Progenitor cell of endocrine pancreas (in vitro differentiated cells): ENCODE measurements at regions not wholly inside any gene's neighbourhood (a gene's known extent, or its start where the extent isn't known, plus 50 kb on each side); places are given as distances from the start of the nearest gene placed in this dataset.

Experiments used
- DNase-seq: peaks from one replicate; pipeline ENCODE4 v3.0.0; 2021; ENCODE audit warnings: low spot score; ENCODE audit not compliant: unreplicated experiment
- H3K27ac Mint-ChIP-seq: 2 replicates; pipeline ENCODE4 v1.8.0; 2021; ENCODE audit warnings: mild to moderate bottlenecking, moderate library complexity, mixed read lengths
- H3K27me3 Mint-ChIP-seq: 2 replicates; pipeline ENCODE4 v1.8.0; 2021; ENCODE audit warnings: mixed read lengths
- H3K36me3 Mint-ChIP-seq: 2 replicates; pipeline ENCODE4 v1.8.0; 2022; ENCODE audit warnings: mixed read lengths; ENCODE audit not compliant: insufficient read depth
- H3K4me1 Mint-ChIP-seq: 2 replicates; pipeline ENCODE4 v1.8.0; 2021; ENCODE audit warnings: low read depth, mixed read lengths
- H3K4me3 Mint-ChIP-seq: 2 replicates; pipeline ENCODE4 v1.8.0; 2021; ENCODE audit warnings: low read depth, mild to moderate bottlenecking, moderate library complexity, mixed read lengths
- H3K9me3 Mint-ChIP-seq: 2 replicates; pipeline ENCODE4 v1.8.0; 2021; ENCODE audit warnings: low read depth, mixed read lengths
- TF ChIP-seq, protein P1 (sequence below): fragments of 200-600 bp; sonication (generic); IDR thresholded peaks from one replicate; pipeline ENCODE4 v1.5.0; 2021; ENCODE audit warnings: antibody characterized with exemption, mild to moderate bottlenecking; ENCODE audit not compliant: unreplicated experiment

DNA sequence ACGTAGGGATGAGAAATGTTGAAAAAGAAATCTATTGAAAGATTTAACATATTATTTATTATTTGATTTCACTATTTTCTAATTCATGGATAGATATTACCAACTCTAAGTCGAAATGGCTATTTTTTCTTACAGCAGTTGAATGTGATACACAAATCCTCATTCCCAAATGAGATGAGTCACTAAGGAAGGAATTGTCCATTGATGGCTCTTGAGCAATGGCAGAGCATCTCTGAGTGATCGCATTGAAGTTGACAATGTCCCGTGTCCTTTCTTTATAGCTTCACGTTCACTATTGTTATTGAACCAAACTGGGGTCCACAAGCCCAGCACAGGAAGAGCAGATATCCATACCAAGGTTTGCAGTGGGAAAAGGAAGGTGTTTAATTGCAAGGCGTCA is 648.3 kb upstream of the SPRY2 start:
- no peak overlapping the region for H3K27ac Mint-ChIP-seq
- no peaks in the 10 kb centered on the region for H3K4me1 Mint-ChIP-seq
- no peak overlapping the region for H3K4me3 Mint-ChIP-seq
- TF ChIP-seq, protein P1, sequence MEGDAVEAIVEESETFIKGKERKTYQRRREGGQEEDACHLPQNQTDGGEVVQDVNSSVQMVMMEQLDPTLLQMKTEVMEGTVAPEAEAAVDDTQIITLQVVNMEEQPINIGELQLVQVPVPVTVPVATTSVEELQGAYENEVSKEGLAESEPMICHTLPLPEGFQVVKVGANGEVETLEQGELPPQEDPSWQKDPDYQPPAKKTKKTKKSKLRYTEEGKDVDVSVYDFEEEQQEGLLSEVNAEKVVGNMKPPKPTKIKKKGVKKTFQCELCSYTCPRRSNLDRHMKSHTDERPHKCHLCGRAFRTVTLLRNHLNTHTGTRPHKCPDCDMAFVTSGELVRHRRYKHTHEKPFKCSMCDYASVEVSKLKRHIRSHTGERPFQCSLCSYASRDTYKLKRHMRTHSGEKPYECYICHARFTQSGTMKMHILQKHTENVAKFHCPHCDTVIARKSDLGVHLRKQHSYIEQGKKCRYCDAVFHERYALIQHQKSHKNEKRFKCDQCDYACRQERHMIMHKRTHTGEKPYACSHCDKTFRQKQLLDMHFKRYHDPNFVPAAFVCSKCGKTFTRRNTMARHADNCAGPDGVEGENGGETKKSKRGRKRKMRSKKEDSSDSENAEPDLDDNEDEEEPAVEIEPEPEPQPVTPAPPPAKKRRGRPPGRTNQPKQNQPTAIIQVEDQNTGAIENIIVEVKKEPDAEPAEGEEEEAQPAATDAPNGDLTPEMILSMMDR = no peak
- no peaks in the 10 kb centered on the region for H3K27me3 Mint-ChIP-seq
- peaks cover 47% of the 10 kb centered on the region for H3K9me3 Mint-ChIP-seq
- DNase-seq = no peak
- peaks cover 13% of the 10 kb centered on the region for H3K36me3 Mint-ChIP-seq

DNA sequence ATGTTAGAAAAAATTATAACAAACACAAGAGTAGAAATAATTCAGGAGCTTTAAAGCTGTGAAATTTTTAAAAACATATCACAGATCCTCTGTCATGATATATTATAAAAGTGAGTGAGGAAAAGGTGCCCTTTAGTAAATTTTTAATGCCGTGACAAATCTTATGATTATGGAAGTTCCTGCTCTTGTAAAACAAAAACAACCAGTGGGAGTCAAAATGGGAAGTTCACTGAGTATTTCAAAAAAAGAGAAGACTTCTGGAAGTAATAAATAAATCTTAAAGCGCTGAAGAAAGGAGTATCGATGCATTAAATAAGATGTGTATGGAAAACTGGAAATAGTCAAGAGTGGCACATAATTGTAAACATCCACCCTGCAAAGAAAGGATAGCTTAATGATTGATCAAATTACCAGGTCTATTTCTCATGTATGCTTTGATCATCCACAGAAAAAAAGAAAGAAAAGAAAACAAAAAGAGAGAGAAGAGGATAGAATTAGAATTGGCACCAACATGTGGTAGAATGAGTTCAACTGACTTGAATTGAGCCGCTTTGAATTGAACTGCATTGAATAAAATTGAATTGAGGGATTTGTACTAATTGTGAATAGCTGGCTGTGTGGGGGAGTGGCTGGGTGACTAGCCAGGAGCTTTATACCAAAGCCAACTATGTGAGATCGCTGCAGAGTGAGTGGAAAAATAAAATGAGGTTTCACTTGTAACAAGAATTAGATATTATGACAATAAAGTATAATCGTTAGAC is 647.6 kb upstream of the SPRY2 start:
- TF ChIP-seq, protein P1 = no peak
- no peaks in the 10 kb centered on the region for H3K4me1 Mint-ChIP-seq
- peaks cover 13% of the 10 kb centered on the region for H3K36me3 Mint-ChIP-seq
- no peak overlapping the region for H3K27ac Mint-ChIP-seq
- H3K4me3 Mint-ChIP-seq = no peak overlapping the region
- no peak for DNase-seq
- peaks cover 47% of the 10 kb centered on the region for H3K9me3 Mint-ChIP-seq
- H3K27me3 Mint-ChIP-seq = no peaks in the 10 kb centered on the region

DNA sequence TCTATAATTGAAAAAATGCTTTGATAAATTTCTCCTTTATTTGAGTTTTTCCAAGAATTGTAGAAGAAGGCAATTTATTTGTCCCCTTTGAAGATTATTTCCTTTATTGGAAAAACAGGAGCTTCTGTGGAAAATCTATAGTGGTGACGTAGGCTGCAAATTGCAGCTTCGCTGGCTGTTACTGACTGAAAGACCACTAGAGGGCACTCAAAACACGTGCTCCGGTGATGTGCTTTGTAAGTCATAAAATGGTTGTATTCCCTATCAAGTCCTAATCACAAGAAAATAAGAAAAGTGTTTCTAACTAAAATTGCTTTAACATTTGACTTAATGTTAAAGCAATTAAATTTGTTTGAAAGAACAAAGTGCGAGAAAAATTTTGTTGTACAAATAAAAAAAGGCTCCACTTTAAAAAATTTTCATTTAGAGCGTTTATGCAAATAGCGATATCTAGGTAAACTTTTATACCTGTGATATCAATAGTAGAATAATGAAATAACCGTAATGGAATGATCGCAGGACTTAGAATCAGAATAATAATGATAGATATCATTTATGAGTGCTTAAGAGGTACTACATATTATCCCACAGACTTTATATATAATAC is 638.2 kb upstream of the SPRY2 start:
- no peak overlapping the region for H3K4me3 Mint-ChIP-seq
- H3K36me3 Mint-ChIP-seq = no peaks in the 10 kb centered on the region
- peaks cover 4% of the 10 kb centered on the region for H3K4me1 Mint-ChIP-seq
- H3K9me3 Mint-ChIP-seq = peaks cover 6% of the 10 kb centered on the region
- no peak for DNase-seq
- no peak overlapping the region for H3K27ac Mint-ChIP-seq
- TF ChIP-seq, protein P1 = peak; percentile 86
- no peaks in the 10 kb centered on the region for H3K27me3 Mint-ChIP-seq

DNA sequence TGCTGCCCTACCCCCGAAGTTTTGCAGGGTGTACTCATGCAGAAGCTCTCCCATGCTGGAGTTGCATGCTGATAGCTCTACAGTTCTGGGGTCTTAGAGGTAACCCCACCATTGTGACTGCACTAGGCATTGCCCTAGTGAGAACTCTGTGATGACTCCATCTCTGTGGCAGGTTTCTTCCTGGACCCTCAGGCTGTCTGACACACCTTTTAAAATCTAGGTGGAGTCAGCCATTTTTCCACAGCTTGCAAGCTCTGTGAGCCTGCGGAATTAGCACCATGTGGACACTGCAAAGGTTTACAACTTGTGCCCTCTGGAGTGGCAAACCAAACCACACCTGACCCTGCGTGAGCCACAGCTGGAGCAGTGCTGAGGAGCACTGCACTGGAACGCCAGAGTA is 636.2 kb upstream of the SPRY2 start:
- DNase-seq = no peak
- Mint-ChIP-seq H3K9me3 (no peaks in the 10 kb centered on the region), H3K36me3 (no peaks in the 10 kb centered on the region), H3K27ac (no peak overlapping the region), H3K27me3 (no peaks in the 10 kb centered on the region), H3K4me1 (peaks cover 4% of the 10 kb centered on the region), H3K4me3 (no peak overlapping the region)
- TF ChIP-seq, protein P1 = no peak

DNA sequence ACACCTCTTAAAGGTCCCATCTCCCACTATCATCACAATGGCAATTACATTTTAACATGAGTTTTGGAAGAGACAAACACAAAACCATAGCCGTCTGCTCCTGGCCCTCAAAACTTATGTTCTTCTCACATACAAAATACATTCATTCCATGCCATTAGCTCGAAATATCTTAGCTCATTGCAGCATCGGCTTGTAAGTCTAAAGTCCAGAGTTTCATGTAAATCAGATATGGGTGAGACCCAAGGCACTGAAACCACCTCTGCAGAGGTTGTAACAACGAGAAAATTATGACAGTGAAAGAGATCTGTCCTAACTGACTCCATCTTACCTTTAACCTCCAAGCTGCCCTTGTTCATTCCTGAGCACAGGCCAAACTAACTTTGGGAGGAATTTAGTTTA is 635.0 kb upstream of the SPRY2 start:
- peaks cover 4% of the 10 kb centered on the region for H3K4me1 Mint-ChIP-seq

More for the DNA sequence above, 635.0 kb upstream of the SPRY2 start:
- DNase-seq = no peak
- Mint-ChIP-seq H3K36me3 (no peaks in the 10 kb centered on the region), H3K27ac (no peak overlapping the region), H3K4me3 (no peak overlapping the region), H3K27me3 (no peaks in the 10 kb centered on the region), H3K9me3 (no peaks in the 10 kb centered on the region)
- TF ChIP-seq, protein P1 = no peak
